Fibroblast of mammary gland (primary cell): ENCODE measurements at regions not wholly inside any gene's neighbourhood (a gene's known extent, or its start where the extent isn't known, plus 50 kb on each side); places are given as distances from the start of the nearest gene placed in this dataset.

Experiments used
- DNase-seq: peaks from one replicate; pipeline ENCODE4 v3.0.0-alpha.2; 2010; ENCODE audit warnings: low read depth
- H3K4me3 ChIP-seq: 2 replicates; pipeline ENCODE4 v1.5.1; 2011; ENCODE audit warnings: low read depth, mild to moderate bottlenecking, low read length, moderate library complexity; ENCODE audit not compliant: control insufficient read depth
- TF ChIP-seq, protein P1 (sequence below): conservative IDR thresholded peaks from 2 replicates; pipeline ENCODE4 v1.5.1; 2011; ENCODE audit warnings: low read depth, low read length, inconsistent platforms; ENCODE audit not compliant: control insufficient read depth, insufficient read depth

DNA sequence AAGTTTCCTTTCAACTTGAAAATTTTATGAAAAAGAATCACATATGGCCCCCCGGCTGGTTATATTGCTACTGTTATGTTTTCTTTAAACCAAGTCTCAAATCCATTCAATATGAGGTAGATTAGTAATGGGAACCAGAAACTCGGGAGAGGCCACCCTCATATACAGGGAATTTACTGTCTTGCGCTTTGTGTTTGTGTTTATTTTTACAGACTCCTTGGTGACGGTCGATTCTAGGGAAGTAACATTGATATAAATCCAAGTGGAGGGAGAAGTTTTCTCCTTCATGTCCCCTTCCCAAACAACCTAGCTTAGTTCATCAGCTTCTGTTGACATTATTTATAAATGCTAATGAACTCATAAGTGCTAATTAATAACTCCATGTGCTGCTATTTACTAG is 163.5 kb upstream of the LMO4 start:
- DNase-seq, result no peak

DNA sequence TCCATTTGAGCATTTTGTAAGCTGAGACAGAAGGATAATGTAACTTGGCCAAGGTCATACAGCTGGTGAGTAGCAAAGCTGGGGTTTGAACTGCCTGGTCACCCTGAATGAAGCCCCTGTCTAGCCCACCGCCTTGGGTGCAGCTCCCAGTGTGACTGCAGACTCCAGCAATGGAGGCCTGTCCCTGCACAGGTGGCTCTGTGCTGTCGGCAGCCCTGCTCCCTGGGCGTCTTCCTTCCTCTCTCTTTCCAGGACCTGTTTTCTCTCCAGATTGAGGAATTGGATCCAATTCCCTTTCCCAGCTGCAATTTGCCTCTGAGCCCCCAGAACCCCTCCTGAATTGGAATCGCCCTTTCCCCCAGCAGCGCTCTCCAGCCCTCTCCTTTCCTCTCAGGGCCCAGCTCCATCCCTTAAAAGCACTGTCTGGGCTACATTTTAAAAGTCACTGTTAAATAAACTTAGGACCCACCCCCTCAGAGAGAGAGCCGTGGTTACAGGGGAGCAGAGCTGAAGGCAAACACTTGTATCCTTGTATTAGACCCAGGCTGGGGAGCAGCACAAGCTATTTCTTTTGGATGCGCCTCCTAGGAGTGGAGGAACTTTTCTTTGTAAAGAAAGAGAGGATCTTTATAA is 161.4 kb upstream of the LMO4 start:
- DNase-seq, result no peak
- TF ChIP-seq, protein P1, sequence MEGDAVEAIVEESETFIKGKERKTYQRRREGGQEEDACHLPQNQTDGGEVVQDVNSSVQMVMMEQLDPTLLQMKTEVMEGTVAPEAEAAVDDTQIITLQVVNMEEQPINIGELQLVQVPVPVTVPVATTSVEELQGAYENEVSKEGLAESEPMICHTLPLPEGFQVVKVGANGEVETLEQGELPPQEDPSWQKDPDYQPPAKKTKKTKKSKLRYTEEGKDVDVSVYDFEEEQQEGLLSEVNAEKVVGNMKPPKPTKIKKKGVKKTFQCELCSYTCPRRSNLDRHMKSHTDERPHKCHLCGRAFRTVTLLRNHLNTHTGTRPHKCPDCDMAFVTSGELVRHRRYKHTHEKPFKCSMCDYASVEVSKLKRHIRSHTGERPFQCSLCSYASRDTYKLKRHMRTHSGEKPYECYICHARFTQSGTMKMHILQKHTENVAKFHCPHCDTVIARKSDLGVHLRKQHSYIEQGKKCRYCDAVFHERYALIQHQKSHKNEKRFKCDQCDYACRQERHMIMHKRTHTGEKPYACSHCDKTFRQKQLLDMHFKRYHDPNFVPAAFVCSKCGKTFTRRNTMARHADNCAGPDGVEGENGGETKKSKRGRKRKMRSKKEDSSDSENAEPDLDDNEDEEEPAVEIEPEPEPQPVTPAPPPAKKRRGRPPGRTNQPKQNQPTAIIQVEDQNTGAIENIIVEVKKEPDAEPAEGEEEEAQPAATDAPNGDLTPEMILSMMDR, result no peak
- no peak overlapping the region for H3K4me3 ChIP-seq

More for the DNA sequence above, 163.5 kb upstream of the LMO4 start:
- TF ChIP-seq, protein P1, result no peak
- H3K4me3 ChIP-seq, result no peak overlapping the region

DNA sequence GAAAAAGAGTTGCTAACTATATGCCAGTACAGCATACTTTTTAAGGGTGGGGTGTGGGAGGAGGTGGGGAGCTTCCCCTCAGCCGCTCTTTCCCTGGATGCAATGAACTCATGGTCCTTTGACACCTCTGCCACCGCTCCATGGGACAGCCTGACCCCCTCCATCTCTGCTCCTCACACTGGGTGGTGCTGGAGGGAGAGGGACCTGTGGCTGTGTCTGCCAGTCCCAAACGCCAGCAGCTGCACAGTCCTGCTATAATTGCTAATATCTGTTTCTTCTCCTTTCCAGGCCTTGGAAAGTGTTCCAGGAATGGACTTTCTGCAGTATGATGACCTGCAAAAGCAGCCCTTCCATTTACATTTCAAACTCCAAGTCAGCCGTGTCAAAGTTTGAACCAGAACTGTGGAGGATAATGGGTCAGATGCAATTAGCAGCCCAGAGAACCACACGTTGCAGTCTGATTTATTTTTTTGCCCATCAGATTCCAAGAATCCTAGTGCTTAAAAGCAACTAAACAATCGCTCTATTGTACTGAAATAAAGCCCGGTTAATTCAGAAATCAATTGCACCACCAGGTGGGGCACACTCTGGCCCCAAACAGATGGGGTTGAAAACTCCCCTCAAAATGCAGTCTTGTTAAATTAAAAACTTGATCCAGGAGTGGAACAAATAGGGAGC is 160.7 kb upstream of the LMO4 start:
- TF ChIP-seq, protein P1, result peak; percentile 17
- no peak overlapping the region for H3K4me3 ChIP-seq
- DNase-seq, result no peak

DNA sequence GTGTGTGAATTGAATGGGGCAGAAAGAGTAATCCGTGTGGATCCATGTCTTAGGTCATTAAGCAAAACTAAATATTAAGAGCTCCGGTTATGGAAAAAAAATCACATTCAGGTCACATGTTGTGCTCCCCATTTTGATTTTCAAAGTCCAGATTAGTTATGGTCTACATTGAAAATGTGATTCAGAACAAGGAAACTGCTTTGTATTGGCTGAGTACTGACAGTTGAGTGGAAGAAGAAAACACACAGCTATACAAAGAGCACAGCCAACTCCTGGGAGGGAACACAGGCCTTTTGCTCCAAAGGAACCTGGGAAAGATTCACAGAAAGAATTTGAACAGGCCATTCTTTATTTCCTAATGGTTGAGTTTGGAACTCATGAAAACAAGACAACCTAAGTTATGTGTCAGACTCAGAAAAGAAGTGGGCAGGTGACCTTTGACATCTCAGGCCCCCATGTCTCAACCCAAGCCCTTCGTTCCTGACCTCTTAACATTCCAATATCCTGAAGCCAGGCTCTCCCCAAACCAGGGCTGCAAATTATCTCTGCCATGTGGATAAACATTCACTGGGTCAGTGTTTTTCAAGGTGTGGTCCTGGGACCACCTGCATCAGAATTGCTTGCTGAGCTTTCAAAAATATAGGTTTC is 159.3 kb upstream of the LMO4 start:
- no peak for DNase-seq
- no peak overlapping the region for H3K4me3 ChIP-seq
- TF ChIP-seq, protein P1, result no peak

DNA sequence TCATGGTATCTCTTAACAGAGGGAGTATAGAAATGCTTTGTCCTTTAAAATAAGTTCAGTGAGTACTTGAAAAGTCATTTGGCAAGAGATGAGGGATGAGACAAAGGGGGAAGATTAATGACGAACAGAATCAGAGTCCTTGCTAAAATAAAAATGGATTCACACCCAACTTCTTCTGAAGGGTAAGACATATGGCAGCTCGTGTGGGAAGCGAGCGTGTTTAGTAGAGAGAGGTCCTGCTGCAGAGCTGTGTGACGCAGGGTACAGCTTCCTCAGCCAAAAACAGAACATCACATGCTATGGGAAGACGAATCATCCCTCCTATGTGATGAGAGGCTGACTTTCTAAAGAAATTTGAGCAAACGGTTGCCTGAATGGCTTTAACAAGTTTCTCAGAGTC is 158.5 kb upstream of the LMO4 start:
- TF ChIP-seq, protein P1, result no peak
- DNase-seq, result peak; percentile 51
- H3K4me3 ChIP-seq, result no peak overlapping the region

DNA sequence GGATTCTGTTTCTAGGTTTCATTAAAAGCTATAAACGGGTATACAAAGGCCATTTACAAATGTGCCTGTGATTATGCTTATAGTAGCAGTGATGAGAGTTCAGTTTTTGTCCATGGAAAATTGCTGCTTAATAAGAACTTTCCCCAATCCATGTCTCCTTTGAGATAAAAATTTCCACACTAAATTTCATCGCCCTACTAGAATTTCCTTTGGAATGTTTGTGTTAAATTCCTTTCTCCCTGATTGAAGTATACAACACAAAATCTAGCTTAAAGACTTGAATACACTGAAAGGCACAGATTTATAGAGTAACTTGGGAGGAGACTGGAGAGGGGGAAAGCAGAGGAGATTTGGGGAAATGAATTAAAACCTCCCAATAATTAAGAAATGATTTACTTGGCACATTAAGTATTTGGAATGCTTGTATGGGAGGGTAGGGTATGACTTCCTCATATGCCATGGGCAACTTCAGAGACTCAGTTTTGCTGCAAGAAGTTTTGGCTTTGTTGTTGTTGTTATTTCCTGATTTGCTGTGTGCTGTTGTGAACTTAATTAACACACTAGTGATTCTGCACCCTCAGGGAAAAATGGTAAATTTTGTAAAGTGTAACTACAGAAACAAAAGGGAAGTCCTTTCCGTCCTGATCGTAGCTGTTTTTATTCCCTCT is 157.6 kb upstream of the LMO4 start:
- H3K4me3 ChIP-seq, result no peak overlapping the region
- TF ChIP-seq, protein P1, result no peak
- no peak for DNase-seq
